ENCODE measurements at regions not wholly inside any gene's neighbourhood (a gene's known extent, or its start where the extent isn't known, plus 50 kb on each side); places are given as distances from the start of the nearest gene placed in this dataset.

GRCh38 chr4:3389233-3390215, 52.2 kb upstream of the HGFAC start:
- TF ChIP-seq, protein P1, sequence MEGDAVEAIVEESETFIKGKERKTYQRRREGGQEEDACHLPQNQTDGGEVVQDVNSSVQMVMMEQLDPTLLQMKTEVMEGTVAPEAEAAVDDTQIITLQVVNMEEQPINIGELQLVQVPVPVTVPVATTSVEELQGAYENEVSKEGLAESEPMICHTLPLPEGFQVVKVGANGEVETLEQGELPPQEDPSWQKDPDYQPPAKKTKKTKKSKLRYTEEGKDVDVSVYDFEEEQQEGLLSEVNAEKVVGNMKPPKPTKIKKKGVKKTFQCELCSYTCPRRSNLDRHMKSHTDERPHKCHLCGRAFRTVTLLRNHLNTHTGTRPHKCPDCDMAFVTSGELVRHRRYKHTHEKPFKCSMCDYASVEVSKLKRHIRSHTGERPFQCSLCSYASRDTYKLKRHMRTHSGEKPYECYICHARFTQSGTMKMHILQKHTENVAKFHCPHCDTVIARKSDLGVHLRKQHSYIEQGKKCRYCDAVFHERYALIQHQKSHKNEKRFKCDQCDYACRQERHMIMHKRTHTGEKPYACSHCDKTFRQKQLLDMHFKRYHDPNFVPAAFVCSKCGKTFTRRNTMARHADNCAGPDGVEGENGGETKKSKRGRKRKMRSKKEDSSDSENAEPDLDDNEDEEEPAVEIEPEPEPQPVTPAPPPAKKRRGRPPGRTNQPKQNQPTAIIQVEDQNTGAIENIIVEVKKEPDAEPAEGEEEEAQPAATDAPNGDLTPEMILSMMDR (IDR thresholded peaks at IDR 0.05), result no peak
- no peak for TF ChIP-seq EP300 (IDR thresholded peaks at IDR 0.05)
- TF ChIP-seq POLR2A (IDR thresholded peaks at IDR 0.05), result no peak

All from ovary (tissue), 3 donors.